GM06990 (cell line): ENCODE measurements at regions not wholly inside any gene's neighbourhood (a gene's known extent, or its start where the extent isn't known, plus 50 kb on each side); places are given as distances from the start of the nearest gene placed in this dataset.

Experiments
- DNase-seq: peaks from one replicate; pipeline ENCODE4 v3.0.0-alpha.2; 2011; ENCODE audit not compliant: insufficient read length; ENCODE audit errors: extremely low read depth
- H3K27me3 ChIP-seq: replicated peaks from 2 replicates; pipeline ENCODE4 v1.6.0; 2011; ENCODE audit warnings: low read length; ENCODE audit not compliant: control insufficient read depth, insufficient read depth
- H3K36me3 ChIP-seq: 2 replicates; pipeline ENCODE4 v1.5.1; 2011; ENCODE audit warnings: low read length; ENCODE audit not compliant: control insufficient read depth, insufficient read depth
- H3K4me3 ChIP-seq: replicated peaks from 2 replicates; pipeline ENCODE4 v1.5.1; 2011; ENCODE audit warnings: low read depth, mild to moderate bottlenecking, control low read depth, low read length
- TF ChIP-seq, protein P1 (sequence below): IDR thresholded peaks from 2 replicates; pipeline ENCODE4 v1.5.1; 2011; ENCODE audit warnings: low read length, control low read depth, mild to moderate bottlenecking, inconsistent platforms; ENCODE audit not compliant: insufficient read depth, poor library complexity, severe bottlenecking

DNA sequence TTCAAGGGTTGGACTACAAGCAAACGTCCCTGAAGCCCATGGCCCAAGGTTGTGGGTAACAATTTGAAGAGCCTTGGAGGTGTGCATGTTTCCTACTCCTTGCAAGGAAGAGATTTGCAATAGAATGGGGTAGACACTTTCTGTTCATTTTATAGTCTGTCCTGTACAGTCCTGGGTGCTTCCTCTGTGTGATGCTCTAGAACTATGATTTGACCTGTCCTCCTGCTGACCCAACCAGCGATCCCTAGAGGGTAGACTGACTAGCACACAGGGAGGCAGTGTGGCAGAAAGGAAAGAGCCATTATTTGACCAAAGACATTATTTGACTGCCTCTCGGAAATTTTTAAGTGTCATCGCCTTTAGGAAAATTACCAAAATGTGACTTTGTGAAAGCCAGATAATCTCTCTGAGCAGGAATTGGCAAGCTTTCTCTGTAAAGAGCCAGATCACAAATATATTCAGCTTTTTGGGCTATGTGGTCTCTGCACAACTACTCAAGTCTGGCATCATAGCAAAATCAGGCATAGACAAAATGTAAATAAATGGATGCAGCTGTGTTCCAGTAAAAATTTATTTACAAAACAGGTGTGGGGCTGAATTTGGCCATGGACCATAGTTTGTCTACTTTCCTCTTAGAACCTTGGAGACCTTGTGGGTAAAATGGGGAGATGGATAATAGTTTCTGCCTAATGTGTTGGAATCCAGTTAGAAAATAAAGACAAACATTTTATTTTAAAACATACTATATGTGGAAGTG is 106.8 kb downstream of the DMRT2 start:
- Histone ChIP-seq H3K36me3 (no peaks in the 10 kb centered on the region), H3K27me3 (no peaks in the 10 kb centered on the region), H3K4me3 (no peak overlapping the region)
- TF ChIP-seq, protein P1, sequence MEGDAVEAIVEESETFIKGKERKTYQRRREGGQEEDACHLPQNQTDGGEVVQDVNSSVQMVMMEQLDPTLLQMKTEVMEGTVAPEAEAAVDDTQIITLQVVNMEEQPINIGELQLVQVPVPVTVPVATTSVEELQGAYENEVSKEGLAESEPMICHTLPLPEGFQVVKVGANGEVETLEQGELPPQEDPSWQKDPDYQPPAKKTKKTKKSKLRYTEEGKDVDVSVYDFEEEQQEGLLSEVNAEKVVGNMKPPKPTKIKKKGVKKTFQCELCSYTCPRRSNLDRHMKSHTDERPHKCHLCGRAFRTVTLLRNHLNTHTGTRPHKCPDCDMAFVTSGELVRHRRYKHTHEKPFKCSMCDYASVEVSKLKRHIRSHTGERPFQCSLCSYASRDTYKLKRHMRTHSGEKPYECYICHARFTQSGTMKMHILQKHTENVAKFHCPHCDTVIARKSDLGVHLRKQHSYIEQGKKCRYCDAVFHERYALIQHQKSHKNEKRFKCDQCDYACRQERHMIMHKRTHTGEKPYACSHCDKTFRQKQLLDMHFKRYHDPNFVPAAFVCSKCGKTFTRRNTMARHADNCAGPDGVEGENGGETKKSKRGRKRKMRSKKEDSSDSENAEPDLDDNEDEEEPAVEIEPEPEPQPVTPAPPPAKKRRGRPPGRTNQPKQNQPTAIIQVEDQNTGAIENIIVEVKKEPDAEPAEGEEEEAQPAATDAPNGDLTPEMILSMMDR: no peak
- no peak for DNase-seq

DNA sequence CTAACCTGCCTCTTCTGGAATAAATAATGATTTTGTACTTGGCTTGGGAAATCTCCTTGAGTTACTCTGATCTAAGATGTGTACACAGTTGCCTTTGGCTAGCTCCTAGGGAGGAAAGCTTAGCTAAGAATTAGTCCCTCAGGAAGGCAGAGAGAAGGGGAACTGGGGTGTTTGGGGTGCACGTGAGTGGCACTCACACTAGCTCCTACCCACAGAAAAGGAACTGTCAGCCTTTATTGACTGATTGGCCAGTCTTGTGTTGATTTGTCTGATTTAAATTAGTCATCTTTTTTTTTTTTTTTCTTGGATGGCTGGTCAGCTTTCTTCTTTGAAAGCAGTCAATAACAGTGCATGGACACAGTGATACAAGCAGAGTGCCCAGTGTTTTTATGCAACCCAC is 107.7 kb downstream of the DMRT2 start:
- no peaks in the 10 kb centered on the region for H3K27me3 ChIP-seq
- TF ChIP-seq, protein P1: no peak

DNA sequence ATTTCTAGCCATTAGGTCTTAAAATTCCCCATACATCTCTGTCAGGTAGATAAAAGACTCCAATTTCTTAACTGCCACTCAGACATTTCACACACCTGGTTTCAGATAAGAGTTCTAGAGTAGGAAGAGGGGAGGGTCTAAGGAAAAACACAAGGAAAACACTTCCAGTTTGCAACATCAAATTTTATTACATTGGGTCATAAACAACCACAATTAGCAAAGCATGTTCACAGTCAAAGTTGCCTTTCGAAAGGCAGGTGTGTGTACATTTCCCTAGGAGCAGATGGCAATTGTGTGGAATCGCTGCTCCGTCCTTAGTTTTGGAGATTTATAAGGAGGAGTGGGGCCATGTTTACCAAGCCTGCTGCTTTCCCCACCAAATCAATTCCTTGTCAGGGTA is 120.8 kb downstream of the DMRT2 start:
- no peak for DNase-seq
- Histone ChIP-seq H3K27me3 (no peaks in the 10 kb centered on the region), H3K4me3 (no peak overlapping the region), H3K36me3 (no peaks in the 10 kb centered on the region)
- TF ChIP-seq, protein P1: no peak

More for the DNA sequence above, 107.7 kb downstream of the DMRT2 start:
- H3K4me3 ChIP-seq: no peak overlapping the region
- no peaks in the 10 kb centered on the region for H3K36me3 ChIP-seq
- no peak for DNase-seq

DNA sequence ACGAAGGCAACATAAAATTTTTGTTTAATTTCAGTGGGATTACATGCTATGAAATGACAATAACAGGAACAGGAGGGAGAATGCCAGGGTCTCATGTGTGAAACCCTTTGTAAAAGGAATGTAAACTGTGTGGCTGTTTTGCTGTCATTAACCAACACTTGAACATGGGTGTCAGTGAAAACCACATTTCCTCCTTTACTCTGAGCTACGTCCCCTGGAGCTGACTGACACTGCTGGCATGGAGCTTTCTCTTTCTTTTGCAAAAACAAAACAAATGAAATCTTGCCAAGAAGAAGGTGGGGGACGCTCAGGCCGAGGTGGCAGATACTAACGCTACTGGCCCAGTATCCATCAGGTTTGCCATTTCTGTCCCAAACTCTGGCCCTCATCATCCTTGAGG is 121.4 kb downstream of the DMRT2 start:
- Histone ChIP-seq H3K27me3 (no peaks in the 10 kb centered on the region), H3K36me3 (no peaks in the 10 kb centered on the region), H3K4me3 (no peak overlapping the region)
- no peak for DNase-seq
- TF ChIP-seq, protein P1: no peak

- Histone ChIP-seq H3K27me3 (no peaks in the 10 kb centered on the region), H3K4me3 (no peak overlapping the region), H3K36me3 (no peaks in the 10 kb centered on the region)
- no peak for DNase-seq
- TF ChIP-seq, protein P1: no peak
Observed at GRCh38 chr9:1173211-1173610, 123.1 kb downstream of the DMRT2 start.
